DLD1 (cell line): ENCODE measurements at regions not wholly inside any gene's neighbourhood (a gene's known extent, or its start where the extent isn't known, plus 50 kb on each side); places are given as distances from the start of the nearest gene placed in this dataset.

ENCODE experiments used
- in situ Hi-C: cut with HindIII; loops from 2 replicates; pipeline ENCODE4 v1.10.0; 2017; ENCODE audit warnings: low sequenced_read_pairs

DNA sequence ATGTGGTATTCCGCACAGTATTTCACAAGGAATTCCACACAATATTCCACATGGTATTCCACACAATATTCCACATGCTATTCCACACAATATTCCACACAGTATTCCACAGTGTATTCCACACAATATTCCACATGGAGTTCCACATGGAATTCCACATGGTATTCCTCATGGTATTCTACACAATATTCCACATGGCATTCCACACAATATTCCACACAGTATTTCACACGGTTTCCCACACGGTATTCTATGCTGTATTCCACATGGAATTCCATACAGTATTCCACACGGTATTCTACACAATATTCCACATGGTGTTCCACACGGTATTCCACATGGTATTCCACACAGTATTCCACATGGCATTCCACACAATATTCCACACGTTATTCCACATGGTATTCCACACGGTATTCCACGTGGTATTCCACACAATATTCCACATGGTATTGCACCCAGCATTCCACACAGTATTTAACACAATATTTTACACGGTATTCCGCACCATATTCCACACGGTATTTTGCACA is 137.3 kb upstream of the CHST15 start:
- in situ Hi-C loops, result no loop called here

DNA sequence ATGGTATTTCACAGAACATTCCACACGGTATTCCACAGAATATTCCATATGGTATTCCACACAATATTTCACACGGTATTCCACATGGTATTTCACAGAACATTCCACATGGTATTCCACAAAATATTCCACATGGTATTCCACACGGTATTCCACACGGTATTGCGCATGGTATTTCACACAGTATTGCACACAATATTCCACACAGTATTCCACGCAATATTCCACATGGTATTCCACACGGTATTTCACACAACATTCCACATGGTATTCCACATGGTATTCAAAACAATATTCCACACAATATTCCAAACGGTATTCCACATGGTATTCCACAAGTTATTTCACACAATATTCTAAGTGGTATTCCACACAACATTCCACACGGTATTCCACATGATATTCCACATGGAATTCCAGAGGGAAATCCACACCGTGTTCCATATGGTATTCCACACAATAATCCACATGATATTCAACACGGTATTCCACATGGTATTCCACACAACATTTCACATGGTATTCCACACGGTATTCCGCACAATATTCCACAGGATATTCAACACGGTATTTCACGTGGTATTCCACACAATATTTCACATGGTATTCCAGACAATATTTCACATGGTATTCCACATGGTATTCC is 136.7 kb upstream of the CHST15 start:
- in situ Hi-C loops, result no loop called here

DNA sequence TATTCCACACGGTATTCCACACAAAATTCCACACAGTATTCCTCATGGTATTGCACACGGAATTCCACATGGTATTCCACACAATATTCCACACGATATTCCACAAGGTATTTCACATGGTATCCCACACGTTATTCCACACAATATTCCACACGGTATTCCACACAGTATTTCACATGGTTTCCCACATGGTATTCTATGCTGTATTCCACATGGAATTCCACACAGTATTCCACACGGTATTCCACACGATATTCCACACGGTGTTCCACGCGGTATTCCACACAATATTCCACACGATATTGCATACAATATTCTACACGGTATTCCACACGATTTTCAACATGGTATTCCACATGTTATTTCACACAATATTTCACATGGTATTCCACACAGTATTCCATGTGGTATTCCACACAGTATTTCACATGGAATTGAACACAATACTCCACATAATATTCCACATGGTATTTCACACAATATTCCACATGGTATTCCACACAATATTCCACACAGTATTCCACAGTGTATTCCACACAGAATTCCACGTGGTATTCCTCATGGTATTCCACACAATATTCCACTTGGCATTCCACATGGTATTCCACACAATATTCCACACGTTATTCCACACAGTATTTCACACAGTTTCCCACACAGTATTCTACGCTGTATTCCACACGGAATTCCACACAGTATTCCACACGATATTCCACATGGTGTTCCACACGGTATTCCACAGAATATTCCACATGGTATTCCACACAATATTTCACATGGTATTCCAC is 136.0 kb upstream of the CHST15 start:
- in situ Hi-C loops, result no loop called here

DNA sequence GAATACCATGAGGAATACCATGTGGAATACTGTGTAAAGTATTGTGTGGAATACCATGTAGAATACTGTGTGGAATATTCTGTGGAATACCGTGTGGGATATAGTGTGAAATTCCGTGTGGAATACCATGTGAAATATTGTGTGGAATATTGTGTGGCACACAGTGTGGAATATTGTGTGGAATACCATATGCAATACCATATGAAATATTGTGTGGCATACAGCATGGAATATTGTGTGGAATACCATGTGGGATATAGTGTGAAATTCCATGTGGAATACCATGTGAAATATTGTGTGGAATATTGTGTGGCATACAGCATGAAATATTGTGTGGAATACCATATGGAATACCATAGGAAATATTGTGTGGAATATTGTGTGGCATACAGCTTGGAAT is 135.1 kb upstream of the CHST15 start:
- in situ Hi-C loops, result no loop called here

DNA sequence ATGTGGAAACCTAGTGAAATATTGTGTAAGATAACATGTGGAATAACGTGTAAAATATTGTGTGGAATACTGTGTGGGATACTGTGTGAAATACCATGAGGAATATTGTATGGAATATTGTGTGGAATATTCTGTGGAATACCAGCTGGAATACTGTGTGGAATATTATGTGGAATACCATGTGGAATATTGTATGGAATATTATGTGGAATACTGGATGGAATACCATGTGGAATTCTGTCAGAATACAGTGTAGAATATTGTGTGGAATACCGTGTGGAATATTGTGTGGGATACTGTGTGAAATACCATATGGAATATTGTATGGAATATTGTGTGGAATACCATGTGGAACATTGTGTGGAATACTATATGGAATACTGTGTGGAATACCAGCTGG is 134.6 kb upstream of the CHST15 start:
- in situ Hi-C loops, result no loop called here

DNA sequence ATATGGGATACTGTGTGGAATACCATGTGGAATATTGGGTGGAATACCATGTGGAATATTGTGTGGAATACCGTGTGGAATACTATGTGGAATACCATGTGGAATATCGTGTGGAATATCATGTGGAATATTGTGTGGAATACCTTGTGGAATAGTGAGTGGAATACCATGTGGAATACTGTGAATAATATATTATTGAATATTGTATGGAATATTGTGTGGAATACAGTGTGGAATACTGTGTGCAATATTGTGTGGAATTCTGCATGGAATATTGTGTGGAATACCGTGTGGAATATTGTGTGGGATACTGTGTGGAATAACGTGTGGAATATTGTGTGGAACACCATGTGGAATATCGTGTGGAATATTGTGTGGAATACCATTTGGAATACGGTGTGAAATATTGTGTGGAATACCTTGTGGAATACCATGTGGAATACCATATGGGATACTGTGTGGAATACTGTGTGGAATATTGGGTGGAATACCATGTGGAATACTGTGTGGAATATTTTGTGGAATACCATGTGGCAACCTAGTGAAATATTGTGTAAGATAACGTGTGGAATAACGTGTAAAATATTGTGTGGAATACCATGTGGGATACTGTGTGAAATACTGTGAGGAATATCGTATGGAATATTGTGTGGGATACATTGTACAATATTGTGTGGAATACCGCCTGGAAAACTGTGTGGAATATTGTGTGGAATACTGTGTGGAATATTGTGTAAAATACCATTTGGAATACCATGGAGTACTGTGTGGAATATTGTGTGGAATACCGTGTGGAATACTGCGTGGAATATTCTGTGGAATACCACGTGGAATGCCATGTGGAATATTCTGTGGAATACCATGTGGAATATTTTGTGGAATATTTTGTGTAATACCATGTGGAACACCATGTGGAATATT is 133.9 kb upstream of the CHST15 start:
- in situ Hi-C loops, result no loop called here

DNA sequence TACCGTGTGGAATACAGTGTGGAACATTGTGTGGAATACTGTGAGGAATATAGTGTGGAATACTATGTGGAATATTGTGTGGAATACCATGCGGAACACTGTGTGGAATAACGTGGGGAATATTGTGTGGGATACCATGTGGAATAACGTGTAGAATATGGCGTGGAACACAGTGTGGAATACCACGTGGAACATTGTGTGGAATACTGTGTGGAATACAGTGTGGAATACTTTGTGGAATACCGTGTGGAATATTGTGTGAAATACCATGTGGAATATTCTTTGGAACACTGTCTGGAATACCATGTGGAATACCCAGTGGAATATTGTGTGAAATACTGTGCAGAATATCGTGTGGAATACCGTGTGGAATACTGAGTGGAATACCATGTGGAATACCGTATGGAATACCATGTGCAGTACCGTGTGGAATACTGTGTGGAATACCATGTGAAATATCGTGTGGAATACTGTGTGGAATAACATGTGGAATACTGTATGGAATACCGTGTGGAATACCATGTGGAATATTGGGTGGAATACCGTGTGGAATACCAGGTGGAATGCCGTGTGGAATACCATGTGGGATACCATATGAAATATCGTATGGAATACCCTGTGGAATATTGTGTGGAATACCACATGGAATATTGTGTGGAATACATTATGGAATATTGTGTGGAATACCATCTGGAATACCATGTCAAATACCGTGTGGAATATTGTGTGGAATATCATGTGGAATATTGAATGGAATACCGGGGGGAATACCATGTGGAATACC is 133.1 kb upstream of the CHST15 start:
- in situ Hi-C loops, result no loop called here

DNA sequence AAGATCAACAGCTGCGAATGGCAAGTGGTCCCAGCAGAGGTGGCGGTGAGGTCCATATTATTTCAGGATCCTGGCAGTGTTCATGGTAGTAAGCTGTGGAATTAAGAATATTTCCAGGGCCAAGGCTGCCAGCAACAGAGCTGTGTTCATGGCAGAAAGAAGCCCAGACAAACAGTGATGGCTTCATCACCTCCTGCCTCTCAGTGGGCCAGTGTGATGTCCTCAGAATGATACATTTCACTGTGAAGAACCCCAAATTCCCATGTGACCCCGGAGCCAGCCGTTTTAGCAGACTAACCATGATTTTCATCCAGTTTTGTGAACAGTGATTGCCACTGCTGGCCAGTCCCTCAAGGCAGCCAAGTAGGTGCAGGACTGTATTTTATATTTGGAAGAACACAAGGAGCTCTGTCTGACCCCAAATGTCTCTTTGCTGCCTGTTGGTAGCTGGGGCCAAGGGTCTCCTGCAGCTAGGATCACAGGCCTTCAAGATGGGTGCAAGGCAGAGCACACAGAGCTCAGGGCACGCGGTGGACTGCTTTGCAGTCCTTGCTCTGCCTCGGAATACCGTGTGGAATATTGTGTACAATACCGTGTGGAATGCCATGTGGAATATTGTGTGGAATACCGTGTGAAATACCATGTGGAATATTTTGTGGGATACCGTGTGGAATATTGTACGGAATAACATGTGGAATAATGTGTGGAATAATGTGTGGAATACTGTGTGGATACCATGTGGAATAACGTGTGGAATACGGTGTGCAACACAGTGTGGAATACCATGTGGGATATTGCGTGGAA is 132.3 kb upstream of the CHST15 start:
- in situ Hi-C loops, result no loop called here

DNA sequence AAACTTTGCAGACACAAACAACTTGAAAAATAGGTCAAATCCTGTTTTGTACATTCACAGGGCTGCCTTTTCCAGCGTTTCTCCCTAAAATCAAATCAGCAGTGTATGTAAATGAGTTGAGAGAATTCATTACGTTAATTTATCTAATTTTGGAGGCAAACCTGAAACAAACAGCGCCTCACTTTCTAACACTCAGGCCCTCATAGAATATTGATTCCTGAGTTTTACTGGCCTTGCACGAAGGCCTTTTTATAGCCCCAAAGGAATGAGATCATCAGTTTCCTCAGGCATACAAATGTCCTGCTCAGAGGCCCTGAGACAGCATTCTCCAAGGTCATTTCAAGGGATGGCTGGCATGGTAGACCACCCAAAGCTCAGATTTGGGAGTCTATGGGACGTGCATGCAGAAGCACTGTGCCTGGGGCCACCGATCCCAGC is 131.7 kb upstream of the CHST15 start:
- in situ Hi-C loops, result no loop called here

DNA sequence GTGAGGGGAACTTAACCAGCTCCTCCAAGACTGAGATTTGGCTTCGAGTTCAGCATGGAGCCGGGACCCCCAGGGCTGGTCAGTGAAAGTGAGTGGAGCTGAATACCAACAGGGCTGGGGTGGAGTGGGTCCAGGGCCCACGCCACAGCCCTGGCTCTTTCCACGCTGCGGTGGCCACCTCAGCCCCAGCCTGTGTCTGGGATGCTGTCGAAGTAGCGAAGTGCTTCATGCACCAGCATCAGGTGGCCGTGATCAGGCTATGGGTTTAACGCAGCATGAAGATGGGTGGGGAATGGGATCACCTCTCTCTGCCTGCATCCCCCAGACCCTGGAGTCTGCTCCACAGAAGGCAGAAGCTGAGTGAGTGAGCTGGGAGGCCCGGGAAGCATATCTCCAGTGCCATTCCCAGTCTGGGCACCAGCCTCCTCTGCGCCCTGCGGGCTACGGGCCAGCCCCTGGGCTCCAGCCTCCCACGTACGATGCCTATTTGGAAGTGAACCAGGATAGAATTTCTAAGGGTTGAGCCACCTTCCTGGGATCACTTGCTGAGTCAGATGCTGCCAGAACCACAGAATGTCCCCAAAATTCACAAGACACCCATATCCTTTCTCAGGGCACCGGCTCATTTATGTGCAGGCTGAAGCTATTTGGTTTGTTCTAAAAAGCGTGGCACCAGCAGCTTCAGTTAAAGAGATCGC is 131.1 kb upstream of the CHST15 start:
- in situ Hi-C loops, result no loop called here

DNA sequence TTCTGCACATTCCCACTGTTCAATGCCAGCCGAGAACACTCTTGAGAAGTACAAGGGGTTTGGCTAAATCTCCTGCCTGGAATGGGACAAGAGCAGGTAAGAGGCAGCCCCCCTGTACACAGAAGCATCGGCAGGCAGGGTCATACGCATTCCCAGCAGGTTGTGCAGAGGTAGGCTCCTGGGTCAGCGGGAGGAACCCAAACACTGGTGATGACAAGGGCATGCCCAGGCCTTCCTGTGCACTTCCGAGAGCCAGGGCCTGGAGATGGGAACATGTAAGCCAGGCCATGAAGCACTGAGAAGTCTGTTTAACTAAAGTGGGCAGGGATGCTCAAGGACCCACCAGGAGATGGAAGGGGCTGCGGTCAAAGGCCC is 130.3 kb upstream of the CHST15 start:
- in situ Hi-C loops, result no loop called here

DNA sequence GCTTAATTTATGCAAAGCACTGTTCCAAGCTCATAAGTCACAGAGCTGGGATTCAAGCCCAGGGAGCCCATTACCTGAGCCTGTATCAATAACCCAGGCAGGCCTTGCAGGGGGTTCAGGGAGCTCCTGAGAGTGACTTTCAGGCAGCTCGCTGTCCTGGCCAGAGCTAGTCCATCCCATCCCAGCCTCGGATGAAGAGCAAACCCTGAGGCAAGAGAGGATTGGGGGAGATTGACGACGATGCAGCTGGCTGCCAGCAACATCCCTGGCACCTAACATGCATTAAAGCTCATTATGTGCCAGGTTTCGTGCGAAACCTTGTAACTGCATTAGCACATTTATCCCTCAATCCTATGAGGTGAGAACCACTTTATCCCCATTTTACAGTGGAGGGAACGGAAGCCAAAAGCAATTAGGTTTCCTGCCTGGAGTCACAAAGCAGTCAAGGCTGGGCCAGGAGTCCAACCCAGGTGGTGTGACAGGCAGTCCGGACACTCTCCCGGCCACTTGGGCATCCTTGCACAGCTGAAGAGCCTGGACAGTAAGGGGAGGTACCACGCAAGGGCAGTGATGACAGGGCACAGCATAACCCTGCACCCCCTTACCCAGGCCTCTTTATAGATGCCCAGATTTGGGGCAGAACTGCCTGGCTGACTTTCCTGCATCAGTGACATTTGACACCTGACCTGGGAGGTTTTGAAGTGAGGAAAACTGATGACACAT is 129.8 kb upstream of the CHST15 start:
- in situ Hi-C loops, result no loop called here

DNA sequence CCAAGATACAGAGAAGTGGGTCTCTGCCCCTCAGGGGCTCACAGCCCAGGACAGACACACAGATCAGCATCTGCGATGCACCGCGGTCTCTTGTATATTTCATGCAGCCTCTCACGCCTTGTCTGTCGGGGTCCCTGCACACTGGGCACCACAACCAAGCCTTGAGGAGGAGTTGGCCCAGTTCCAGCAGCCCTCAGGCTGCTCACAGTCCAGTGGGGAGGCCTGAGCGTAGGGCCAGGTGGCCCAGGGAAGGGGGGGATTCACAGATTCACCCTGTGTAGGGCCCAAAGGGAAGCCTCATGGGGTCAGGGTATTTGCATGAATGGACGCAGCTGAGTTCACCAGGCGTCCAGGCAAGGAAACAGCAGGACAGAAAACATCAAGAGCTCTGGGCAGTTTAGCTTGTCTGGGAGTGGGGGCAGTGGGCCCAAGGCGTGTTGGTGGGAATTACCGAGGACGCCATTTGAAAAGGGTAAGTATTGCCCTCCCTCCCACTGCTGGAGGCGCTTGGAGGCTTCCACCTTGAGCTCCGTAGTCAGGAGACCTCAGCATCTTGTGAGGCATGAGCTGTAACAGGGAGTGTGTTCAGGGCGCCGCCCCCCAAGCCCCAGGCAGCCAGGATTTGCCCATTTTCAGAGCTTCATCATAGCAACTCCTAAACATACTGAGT is 129.1 kb upstream of the CHST15 start:
- in situ Hi-C loops, result no loop called here

DNA sequence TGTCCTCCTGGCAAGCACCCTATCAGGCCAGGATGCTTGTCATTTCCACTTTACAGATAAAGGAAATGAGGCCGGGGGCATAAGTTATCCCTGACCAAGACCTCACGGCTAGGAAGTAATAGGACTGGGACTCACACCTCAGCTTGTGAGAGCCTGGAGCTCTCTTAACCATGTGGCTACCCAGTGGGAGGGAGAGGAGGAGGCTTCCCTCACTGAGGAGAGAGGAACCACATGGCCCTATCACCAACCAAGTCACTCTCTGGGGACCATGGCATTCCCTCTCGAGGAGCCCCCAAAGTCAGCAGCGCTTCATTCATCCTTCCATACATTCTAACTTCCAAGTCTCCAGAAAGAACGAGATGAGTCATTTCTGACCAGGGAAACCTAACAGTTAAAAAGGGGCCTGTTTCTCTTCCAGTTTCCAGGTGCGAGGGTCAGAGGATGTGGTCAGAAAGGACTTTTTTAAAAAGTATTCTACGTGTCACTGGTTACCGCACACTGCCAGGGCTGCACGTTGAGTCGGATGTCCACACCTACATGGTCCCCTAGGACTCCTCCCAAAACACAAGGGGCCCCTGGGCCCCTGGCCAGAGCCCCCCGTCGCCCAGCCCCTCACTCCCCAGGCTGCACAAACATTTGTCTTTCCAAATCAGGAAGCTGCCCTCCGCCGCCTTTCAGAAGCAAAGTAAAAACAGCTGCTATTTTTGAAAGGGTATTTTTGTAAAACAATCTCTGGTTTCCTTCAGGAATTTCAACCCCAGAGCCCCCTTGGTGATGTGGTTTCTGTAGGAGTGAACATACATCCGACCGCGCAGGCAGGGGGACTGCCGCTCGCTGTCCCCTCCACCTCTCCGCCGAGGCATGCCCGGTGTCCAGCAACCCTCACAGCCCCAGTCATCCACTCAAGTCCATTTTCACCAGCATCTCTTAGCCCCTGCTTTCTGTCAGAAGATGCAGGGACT is 128.2 kb upstream of the CHST15 start:
- in situ Hi-C loops, result no loop called here

DNA sequence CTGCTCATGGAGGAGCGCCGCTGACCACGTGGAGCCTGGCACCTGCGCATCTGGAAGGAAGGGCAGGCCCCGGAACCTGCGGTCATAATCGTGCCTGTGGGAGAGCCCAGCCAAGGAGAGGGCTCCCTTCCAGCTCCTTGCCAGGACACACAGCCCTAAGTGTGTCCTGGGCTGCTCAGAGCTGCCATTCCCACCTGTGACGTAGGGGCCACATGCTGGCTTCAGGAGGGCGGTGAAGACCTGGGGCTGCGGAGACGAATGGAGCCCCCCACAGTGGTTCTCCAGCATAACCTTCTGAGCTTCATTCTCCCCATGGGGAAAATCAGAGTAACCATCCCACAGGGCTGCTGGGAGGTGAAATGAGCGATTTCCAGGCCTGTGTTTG is 127.6 kb upstream of the CHST15 start:
- in situ Hi-C loops, result no loop called here

DNA sequence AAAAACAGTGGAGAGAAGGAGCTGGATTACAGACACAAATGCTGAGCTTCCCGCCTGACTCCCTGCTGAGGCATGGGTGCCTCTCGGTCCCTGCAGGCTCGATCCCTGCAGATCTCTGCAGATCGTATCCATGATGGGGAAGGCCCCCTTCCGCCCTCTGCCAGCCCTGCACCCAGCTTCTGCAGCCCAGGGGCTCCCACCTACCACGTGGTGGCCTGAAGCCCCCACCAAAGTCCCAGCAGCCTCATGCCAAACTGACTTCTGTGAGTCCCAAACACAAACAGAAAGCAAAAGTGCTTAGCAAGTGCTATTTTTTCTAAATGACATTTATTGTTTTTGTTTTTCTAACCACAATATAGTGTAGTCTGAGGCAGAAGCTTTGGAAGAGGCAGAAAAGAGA is 127.1 kb upstream of the CHST15 start:
- in situ Hi-C loops, result no loop called here

DNA sequence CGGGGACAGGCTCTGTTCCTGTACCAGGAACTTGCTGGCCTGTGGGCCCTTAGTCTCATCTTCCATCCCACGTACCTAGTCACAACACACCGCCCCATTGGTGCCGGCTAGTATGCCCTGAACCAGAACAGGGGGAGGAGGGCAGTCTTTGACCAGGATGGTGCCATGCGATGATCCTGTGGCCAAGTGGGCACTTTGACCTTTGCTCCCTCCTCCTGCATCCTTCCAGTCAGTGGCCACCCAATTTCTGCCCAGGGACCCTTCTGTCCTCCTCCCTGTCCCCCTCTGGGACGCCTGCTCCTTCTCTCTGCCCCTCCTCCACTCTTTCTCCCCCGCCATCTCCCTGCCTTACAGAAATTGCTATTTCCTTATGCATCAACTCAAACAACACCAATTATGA is 126.3 kb upstream of the CHST15 start:
- in situ Hi-C loops, result no loop called here
